T-helper 2 cell treated with Interferon-gamma antibody and Interleukin-4, amounts not matched to agents 5 μg/mL and 100 μg/mL, for 36 hours (primary cell): ENCODE measurements at regions not wholly inside any gene's neighbourhood (a gene's known extent, or its start where the extent isn't known, plus 50 kb on each side); places are given as distances from the start of the nearest gene placed in this dataset.

Experiments used
- DNase-seq: peaks from one replicate; pipeline ENCODE4 v3.0.0; 2021; ENCODE audit warnings: low spot score
- H3K27ac Mint-ChIP-seq: one replicate; pipeline ENCODE4 v1.8.0; 2021; ENCODE audit warnings: mild to moderate bottlenecking, mixed read lengths
- H3K27me3 Mint-ChIP-seq: one replicate; pipeline ENCODE4 v1.8.0; 2021; ENCODE audit warnings: low read depth, mixed read lengths
- H3K36me3 Mint-ChIP-seq: one replicate; pipeline ENCODE4 v1.8.0; 2021; ENCODE audit warnings: low read depth, mixed read lengths
- H3K4me1 Mint-ChIP-seq: one replicate; pipeline ENCODE4 v1.8.0; 2021; ENCODE audit warnings: low read depth, mixed read lengths
- H3K4me3 Mint-ChIP-seq: one replicate; pipeline ENCODE4 v1.8.0; 2022; ENCODE audit warnings: mild to moderate bottlenecking, moderate library complexity, mixed read lengths
- H3K9me3 Mint-ChIP-seq: one replicate; pipeline ENCODE4 v1.8.0; 2021; ENCODE audit warnings: mixed read lengths

DNA sequence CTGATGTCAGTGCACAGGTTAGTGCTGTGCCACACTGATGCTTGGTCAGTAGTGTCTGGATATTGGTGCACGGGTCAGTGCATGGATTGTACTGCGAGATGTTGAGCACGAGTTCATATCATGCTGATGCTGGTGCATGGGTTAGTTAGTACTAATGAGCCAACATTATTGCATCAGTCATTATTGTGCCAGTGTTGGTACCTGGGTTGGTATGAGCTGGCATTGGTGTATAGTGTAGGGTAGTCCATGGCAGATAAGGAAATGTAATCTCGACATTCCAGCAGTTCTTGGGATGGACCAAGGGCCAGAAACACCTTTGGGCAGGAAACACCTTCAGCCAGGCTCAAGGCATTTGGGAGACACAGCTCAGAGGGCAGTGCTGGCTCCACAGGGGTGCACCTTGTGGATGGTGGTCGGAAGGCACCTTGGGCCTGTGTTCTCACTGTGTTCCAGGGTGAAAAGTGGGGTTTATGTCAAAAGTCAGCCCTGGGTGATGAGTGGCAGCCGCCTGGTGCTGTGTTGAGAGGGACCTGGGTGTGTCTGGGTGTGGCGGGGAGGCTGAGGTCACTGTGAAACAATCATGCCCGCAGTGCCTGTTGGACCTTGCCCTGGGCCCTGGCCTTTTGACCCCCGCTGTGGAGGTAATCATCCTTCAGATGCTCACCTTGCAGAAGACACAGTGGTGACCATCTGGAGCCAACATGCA, 100.7 kb upstream of the ZNF469 start:
- Mint-ChIP-seq H3K4me1 (no peaks in the 10 kb centered on the region), H3K4me3 (no peak overlapping the region), H3K27me3 (no peaks in the 10 kb centered on the region), H3K9me3 (peaks cover 3% of the 10 kb centered on the region), H3K27ac (no peak overlapping the region), H3K36me3 (no peaks in the 10 kb centered on the region)
- DNase-seq, result no peak

DNA sequence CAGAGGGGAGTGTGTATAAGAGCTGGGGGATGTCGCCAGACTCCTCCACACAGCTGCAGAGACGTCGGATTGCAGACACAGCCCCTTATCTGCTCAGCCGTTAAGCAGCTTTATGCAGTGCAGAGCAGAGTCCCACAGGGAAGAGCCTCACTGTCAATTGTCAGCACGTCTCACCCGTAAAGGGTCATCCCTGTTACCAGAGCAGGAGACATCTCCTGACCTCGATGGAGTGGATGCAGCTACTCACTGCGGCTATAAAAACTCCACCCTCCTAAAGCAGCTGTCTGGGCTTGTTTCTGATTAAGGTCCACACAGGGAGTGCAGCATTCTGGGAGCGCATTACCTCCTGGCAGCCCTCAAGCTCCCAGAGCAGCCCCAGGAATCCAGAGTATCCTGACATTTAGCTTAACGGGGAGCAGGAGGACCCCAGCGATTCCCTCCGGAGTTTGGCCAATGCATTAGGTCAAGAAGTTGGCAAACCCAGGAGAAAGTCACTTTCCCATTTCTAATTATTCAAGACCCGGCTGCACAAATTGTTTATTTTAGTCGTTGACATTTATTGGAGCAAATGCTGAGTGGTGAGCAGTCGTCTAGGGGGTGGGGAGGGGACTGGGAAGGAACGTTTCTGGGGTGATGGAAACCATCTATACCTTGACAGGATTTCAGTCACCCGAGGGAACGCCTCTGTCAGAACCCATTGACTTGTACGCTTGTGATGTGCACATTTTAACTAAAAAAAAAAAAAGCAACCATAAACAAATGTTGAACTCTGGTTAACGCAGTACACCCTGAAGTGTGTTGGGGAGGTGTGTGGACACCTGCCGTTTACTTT, 100.0 kb upstream of the ZNF469 start:
- no peaks in the 10 kb centered on the region for H3K27me3 Mint-ChIP-seq
- no peak for DNase-seq
- no peak overlapping the region for H3K4me3 Mint-ChIP-seq
- peaks cover 3% of the 10 kb centered on the region for H3K9me3 Mint-ChIP-seq
- H3K4me1 Mint-ChIP-seq, result no peaks in the 10 kb centered on the region
- no peak overlapping the region for H3K27ac Mint-ChIP-seq
- H3K36me3 Mint-ChIP-seq, result no peaks in the 10 kb centered on the region

DNA sequence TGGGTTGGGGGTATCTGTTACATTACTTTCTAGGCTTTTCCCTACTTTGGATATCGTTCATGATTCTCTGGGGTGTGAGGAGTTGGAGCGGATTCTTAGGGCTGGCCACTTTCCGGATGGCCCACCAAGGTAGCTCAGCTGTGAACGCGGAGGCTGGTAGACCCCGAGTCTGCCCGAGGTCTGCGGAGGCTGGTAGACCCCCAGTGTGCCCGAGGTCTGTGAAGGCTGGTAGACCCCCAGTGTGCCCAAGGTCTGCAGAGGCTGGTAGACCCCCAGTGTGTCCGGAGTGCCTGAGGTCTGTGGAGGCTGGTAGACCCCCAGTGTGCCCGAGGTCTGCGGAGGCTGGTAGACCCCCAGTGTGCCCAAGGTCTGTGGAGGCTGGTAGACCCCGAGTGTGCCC, 99.2 kb upstream of the ZNF469 start:
- DNase-seq, result no peak
- no peaks in the 10 kb centered on the region for H3K36me3 Mint-ChIP-seq
- no peak overlapping the region for H3K4me3 Mint-ChIP-seq
- H3K9me3 Mint-ChIP-seq, result peaks cover 3% of the 10 kb centered on the region
- no peaks in the 10 kb centered on the region for H3K4me1 Mint-ChIP-seq
- H3K27ac Mint-ChIP-seq, result no peak overlapping the region
- no peaks in the 10 kb centered on the region for H3K27me3 Mint-ChIP-seq

DNA sequence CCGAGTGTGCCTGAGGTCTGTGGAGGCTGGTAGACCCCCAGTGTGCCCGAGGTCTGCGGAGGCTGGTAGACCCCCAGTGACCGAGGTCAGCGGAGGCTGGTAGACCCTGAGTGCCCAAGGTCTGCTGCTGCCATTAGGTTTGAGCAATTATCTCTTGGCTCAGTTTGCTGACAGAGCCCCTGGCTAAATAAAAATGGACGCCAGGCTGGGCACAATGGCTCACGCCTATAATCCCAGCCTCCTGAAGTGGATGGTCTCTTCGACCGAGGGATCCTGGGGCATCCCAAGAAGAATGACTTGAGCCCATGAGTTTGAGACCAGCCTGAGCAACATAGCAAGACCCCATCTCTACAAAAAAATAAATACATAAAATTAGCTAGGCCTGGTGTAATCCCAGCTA, 98.7 kb upstream of the ZNF469 start:
- Mint-ChIP-seq H3K27me3 (no peaks in the 10 kb centered on the region), H3K36me3 (no peaks in the 10 kb centered on the region), H3K27ac (no peak overlapping the region), H3K9me3 (peaks cover 3% of the 10 kb centered on the region), H3K4me1 (no peaks in the 10 kb centered on the region), H3K4me3 (no peak overlapping the region)
- no peak for DNase-seq

DNA sequence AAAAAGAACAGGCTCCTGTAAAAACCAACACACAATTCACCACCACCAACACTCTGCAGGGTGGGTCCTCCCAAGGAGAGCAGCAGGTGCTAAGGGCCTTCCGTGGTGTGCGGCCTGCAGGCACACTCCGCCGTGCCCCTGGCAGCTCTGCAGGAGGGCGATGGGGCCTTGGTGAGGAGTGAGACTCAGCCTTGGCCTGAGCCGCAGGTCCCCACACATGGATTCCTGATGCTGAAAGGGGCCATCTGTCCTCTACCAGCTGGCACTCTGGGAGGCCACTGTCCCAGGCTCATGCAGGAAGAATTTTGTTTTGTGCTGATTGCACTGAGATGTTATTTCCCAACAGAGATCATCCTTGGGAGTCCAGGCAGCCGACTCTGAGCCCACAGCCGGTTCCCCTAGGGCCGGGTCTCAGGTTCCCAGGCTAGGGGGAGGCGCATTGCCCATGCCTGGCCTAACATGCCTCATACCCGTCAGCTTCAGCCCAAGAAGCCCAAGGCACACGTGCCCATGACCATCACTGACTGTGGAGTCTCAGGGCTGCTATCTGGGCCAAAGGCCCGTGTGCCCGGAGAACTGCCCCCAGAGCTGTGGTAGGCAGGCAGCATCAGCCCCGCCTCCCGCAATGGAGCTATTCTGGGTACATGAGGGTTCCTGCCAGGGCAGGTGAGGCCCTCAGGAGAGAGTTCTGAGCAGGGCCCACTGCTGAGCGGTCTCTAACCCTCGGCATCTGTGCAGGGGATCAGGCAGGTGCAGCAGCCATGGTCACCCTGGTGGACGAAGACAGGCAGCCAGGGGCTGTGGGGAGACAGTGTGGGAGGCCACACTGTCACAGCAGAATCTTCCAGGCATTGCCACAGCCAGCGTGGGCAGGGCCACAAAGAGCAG, 97.9 kb upstream of the ZNF469 start:
- Mint-ChIP-seq H3K4me3 (no peak overlapping the region), H3K4me1 (no peaks in the 10 kb centered on the region), H3K36me3 (no peaks in the 10 kb centered on the region), H3K27me3 (no peaks in the 10 kb centered on the region), H3K9me3 (peaks cover 3% of the 10 kb centered on the region), H3K27ac (no peak overlapping the region)
- no peak for DNase-seq

DNA sequence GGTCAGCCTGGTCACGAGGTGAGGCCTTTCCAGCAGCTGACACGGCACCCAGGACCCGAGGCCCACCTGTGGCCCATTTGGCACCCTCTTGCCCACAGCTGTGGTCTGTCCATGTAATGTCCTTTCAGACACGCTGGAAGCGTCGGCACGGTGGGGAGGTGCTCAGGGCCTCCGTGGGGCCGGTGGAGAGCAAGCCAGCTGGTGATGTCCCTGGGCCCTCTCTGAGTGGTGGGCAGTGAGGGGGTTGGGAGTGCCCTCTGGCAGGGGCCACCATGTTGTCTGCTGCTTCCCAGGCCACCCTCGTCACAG, 97.3 kb upstream of the ZNF469 start:
- Mint-ChIP-seq H3K4me1 (no peaks in the 10 kb centered on the region), H3K36me3 (no peaks in the 10 kb centered on the region), H3K27me3 (no peaks in the 10 kb centered on the region), H3K4me3 (no peak overlapping the region), H3K9me3 (peaks cover 3% of the 10 kb centered on the region), H3K27ac (no peak overlapping the region)
- DNase-seq, result no peak

DNA sequence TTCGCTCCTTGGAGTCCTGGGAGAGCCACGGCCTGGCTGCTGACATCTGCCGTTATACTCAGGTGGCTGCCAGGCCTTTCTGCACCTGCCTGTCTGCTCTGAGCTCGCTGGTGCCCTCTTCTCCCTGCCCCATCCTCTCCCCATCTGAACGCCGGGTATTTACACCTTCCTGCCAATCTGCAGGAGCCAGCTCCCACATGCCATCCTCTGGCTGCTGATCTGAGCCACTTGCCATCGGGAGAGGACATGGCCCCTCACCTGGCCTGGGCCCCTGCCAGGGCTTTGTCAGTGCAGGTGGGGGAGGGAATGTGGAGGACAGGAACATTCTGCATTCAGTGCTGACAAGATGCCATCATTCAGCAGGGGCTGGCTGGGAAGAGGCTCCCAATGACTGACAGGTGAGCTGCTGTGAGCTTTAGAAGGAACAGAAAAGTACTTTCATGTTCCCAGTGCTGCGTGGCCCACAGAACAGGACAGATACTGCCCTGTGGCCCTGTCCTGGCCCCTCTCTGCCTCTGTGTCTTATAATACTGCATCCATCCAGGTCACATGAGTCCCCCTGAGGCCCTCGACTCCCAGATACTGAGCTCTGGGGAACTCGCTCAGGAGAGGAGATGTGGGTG, 96.3 kb upstream of the ZNF469 start:
- no peak overlapping the region for H3K27ac Mint-ChIP-seq
- H3K4me3 Mint-ChIP-seq, result no peak overlapping the region
- no peak for DNase-seq
- H3K27me3 Mint-ChIP-seq, result no peaks in the 10 kb centered on the region
- no peaks in the 10 kb centered on the region for H3K4me1 Mint-ChIP-seq
- H3K36me3 Mint-ChIP-seq, result no peaks in the 10 kb centered on the region
- H3K9me3 Mint-ChIP-seq, result peaks cover 3% of the 10 kb centered on the region

DNA sequence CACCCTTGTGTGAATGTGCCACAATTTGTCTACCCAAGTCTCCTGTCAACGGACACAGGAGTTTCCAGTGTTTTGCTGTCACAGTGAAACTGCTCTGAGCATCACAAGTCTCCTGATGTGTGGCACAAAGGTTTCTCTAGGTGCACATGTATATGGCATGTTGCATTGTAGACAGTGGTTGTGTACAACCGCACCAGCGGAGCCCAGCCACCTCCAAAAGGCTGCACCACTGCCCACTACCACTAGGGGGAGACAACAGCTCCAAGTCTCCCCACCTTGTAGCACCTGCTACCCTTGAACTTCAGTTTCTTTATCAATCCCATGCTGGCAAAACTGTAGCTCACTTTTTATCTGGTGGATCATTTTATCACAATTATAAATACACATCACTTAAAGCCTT, 95.5 kb upstream of the ZNF469 start:
- no peaks in the 10 kb centered on the region for H3K27me3 Mint-ChIP-seq
- H3K36me3 Mint-ChIP-seq, result no peaks in the 10 kb centered on the region
- H3K4me3 Mint-ChIP-seq, result no peak overlapping the region
- no peak overlapping the region for H3K27ac Mint-ChIP-seq
- H3K4me1 Mint-ChIP-seq, result no peaks in the 10 kb centered on the region
- no peak for DNase-seq
- H3K9me3 Mint-ChIP-seq, result peaks cover 3% of the 10 kb centered on the region

DNA sequence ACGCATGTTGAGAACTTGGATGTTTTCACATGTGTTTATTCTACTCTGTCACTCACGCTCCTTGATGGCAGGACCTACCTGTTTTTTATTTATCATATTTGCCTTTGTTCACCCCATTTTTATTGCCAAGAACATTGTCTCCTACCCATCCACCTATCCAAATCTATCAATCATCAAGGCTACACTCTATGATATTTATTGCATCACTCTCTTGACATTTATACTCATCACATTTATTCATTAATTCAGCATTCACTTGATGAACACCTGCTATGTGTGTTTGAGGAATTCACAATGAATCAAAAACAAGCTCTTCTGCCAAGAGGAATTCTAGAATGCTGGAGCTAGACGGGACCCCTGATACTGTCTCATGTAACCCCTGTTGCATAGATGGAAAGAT, 94.5 kb upstream of the ZNF469 start:
- no peaks in the 10 kb centered on the region for H3K27me3 Mint-ChIP-seq

DNA sequence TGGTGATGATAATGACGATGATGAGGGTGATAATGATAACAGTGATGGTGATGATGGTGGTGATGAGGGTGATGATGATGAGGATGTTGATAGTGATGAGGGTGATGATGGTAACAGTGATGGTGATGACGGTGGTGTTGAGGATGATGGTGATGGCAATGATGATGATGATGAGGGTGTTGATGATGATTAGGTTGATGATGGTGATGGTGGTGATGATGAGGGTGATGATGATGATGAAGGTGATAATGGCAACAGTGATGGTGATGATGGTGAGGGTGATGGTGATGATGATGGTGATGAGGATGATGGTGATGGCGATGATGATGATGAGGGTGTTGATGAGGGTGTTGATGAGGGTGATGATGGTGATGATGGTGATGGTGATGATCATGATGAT, 93.8 kb upstream of the ZNF469 start:
- Mint-ChIP-seq H3K36me3 (no peaks in the 10 kb centered on the region), H3K27ac (no peak overlapping the region), H3K27me3 (no peaks in the 10 kb centered on the region), H3K9me3 (no peaks in the 10 kb centered on the region), H3K4me3 (no peak overlapping the region), H3K4me1 (no peaks in the 10 kb centered on the region)
- no peak for DNase-seq

More for the DNA sequence above, 94.5 kb upstream of the ZNF469 start:
- no peak overlapping the region for H3K4me3 Mint-ChIP-seq
- H3K27ac Mint-ChIP-seq, result no peak overlapping the region
- H3K36me3 Mint-ChIP-seq, result no peaks in the 10 kb centered on the region
- H3K4me1 Mint-ChIP-seq, result no peaks in the 10 kb centered on the region
- no peak for DNase-seq
- H3K9me3 Mint-ChIP-seq, result peaks cover under 1% of the 10 kb centered on the region

DNA sequence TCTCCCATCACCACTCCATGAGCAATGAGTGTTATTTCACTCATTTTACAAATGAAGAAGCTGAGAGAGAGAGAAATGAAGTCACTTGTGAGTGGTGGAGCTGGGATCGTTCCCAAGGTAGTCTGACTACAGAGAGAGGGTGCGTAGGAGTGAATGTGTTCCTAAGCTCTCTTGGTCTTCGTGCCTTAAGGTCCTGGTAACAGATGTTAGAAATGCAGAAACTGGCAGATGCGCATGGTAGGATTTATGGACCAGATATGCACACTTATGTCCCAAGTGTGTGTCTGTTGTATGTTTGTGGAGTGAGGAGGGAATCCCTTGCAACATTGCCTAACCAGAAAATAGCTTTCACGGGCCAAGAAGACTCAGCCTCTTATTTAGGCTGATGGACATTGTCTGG, 93.2 kb upstream of the ZNF469 start:
- Mint-ChIP-seq H3K36me3 (no peaks in the 10 kb centered on the region), H3K4me1 (no peaks in the 10 kb centered on the region), H3K9me3 (no peaks in the 10 kb centered on the region), H3K27me3 (no peaks in the 10 kb centered on the region), H3K4me3 (no peak overlapping the region), H3K27ac (no peak overlapping the region)
- no peak for DNase-seq

DNA sequence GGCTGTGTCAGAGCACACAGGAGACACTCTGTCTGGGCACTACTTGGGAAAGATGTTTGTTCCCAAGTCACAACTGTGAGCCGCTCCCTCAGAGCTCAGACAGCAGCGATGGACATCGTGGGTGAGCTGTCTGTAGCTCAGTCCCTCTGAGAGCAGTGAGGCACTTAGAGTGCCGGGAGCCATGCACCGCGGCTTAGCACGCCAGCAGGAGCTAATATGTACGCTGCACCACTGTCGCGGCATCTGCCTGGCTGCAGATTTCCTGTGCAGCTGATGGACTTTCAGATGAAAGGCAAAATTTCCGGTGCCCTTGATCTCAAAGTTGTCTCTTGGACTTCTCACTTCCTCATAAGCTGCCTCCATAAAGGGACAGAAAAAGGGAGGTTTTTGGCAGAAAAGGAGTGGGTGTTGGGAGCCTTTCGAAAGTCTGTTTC, 92.8 kb upstream of the ZNF469 start:
- Mint-ChIP-seq H3K36me3 (no peaks in the 10 kb centered on the region), H3K27ac (no peak overlapping the region), H3K9me3 (no peaks in the 10 kb centered on the region), H3K4me1 (no peaks in the 10 kb centered on the region), H3K27me3 (no peaks in the 10 kb centered on the region), H3K4me3 (no peak overlapping the region)
- DNase-seq, result no peak

DNA sequence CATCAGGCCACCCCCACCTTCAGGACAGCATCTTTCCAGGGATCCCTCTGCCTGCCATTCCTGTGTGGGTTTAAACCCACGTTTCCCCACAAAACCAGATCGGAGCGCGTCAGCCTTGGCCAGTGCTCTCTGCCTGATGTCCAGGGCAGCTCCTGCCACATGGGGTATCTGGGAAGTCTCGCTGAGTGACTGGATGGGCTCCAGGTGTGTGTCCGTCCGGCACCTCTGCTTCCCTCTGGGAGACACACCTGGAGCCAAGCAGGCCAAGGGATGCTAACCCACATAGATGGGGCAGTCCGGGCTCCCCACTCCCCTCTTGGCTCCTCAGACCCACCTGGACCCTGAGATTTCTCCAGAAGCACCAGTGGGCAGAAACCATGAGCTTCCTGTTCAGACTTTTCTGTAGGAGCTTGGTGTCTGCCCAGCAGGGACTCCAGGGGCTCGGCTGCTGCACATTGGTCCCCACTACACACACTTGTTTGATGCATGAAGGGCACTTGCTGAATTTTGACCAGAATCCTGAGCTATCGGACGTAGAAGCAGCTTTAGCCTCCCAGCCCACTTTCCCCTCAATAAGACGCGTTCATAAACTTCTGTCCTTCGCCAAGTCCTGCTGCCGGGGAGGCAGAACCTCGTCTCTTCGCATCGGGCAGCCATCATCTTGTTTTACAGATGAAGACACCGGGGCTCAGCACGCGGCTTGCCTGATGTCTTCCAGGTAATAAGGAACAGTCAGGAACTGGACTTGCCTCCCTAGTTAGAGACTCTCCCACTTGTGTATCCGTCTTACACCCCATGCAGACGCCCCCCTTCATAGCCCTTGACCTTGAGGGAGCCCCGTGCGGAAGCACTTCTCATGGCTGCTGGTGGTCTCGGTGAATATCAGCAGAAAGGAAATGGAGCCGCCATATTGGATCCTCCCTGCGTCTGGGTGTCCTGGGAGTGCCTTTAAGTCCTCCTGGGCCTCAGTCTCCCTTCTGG, 91.6 kb upstream of the ZNF469 start:
- Mint-ChIP-seq H3K4me1 (no peaks in the 10 kb centered on the region), H3K27ac (no peak overlapping the region), H3K27me3 (no peaks in the 10 kb centered on the region), H3K36me3 (no peaks in the 10 kb centered on the region), H3K9me3 (no peaks in the 10 kb centered on the region), H3K4me3 (no peak overlapping the region)
- no peak for DNase-seq
